Neural crest cell (in vitro differentiated cells): ENCODE measurements at regions not wholly inside any gene's neighbourhood (a gene's known extent, or its start where the extent isn't known, plus 50 kb on each side); places are given as distances from the start of the nearest gene placed in this dataset.

Experiments
- DNase-seq: peaks from one replicate; pipeline ENCODE4 v3.0.0; 2021; ENCODE audit warnings: low read depth, mixed read lengths, low spot score
- H3K27ac Mint-ChIP-seq: one replicate; pipeline ENCODE4 v1.8.0; 2021; ENCODE audit warnings: mild to moderate bottlenecking, mixed read lengths; ENCODE audit not compliant: unreplicated experiment
- H3K27me3 Mint-ChIP-seq: 2 replicates; pipeline ENCODE4 v1.8.0; 2021; ENCODE audit warnings: low read depth, mild to moderate bottlenecking, mixed read lengths
- H3K36me3 Mint-ChIP-seq: 2 replicates; pipeline ENCODE4 v1.8.0; 2021; ENCODE audit warnings: low read depth, mild to moderate bottlenecking, mixed read lengths
- H3K4me1 Mint-ChIP-seq: 2 replicates; pipeline ENCODE4 v1.8.0; 2021; ENCODE audit warnings: mixed read lengths
- H3K4me3 Mint-ChIP-seq: one replicate; pipeline ENCODE4 v1.8.0; 2021; ENCODE audit warnings: mild to moderate bottlenecking, mixed read lengths
- H3K9me3 Mint-ChIP-seq: 2 replicates; pipeline ENCODE4 v1.8.0; 2021; ENCODE audit warnings: mixed read lengths
- TF ChIP-seq, protein P1 (sequence below): fragments of 200-600 bp; sonication (generic); conservative IDR thresholded peaks from 2 replicates; pipeline ENCODE4 v1.5.0; 2021; ENCODE audit warnings: antibody characterized with exemption, mild to moderate bottlenecking

DNA sequence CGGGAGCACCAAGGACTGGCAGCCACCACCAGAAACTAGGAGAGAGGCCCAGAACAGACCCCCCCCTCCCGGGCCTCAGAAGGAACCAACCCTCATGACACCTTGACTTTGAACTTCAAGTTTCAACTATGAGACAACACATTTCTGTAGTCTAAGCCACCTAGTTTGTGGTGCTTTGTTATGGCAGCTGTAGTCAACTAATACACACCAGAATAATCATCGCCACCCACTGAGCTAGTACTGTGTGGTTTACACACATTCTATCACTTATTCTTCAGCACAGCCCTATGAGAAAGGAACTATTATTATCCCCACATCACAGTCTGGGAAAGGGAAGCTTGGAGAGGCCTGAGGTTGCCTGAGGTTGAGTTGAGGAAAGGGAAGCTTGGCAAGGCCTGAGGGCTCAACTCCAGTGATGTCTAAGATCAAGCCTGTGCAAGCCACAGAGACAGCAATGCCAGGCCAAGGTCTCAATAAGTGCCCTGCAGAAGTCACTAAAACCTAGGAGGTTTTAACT, 126.6 kb downstream of the FHDC1 start:
- H3K27ac Mint-ChIP-seq: no peak overlapping the region

GRCh38 chr4:153063490-153063889, 127.4 kb downstream of the FHDC1 start:
- Mint-ChIP-seq H3K27me3 (no peaks in the 10 kb centered on the region), H3K36me3 (no peaks in the 10 kb centered on the region), H3K4me3 (no peak overlapping the region), H3K9me3 (no peaks in the 10 kb centered on the region), H3K27ac (no peak overlapping the region), H3K4me1 (peaks cover 17% of the 10 kb centered on the region)
- no peak for DNase-seq
- TF ChIP-seq, protein P1, sequence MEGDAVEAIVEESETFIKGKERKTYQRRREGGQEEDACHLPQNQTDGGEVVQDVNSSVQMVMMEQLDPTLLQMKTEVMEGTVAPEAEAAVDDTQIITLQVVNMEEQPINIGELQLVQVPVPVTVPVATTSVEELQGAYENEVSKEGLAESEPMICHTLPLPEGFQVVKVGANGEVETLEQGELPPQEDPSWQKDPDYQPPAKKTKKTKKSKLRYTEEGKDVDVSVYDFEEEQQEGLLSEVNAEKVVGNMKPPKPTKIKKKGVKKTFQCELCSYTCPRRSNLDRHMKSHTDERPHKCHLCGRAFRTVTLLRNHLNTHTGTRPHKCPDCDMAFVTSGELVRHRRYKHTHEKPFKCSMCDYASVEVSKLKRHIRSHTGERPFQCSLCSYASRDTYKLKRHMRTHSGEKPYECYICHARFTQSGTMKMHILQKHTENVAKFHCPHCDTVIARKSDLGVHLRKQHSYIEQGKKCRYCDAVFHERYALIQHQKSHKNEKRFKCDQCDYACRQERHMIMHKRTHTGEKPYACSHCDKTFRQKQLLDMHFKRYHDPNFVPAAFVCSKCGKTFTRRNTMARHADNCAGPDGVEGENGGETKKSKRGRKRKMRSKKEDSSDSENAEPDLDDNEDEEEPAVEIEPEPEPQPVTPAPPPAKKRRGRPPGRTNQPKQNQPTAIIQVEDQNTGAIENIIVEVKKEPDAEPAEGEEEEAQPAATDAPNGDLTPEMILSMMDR: no peak

More for the DNA sequence above, 126.6 kb downstream of the FHDC1 start:
- Mint-ChIP-seq H3K4me3 (no peak overlapping the region), H3K36me3 (no peaks in the 10 kb centered on the region), H3K4me1 (peaks cover 12% of the 10 kb centered on the region), H3K27me3 (peaks cover 2% of the 10 kb centered on the region), H3K9me3 (no peaks in the 10 kb centered on the region)
- TF ChIP-seq, protein P1: no peak
- no peak for DNase-seq

DNA sequence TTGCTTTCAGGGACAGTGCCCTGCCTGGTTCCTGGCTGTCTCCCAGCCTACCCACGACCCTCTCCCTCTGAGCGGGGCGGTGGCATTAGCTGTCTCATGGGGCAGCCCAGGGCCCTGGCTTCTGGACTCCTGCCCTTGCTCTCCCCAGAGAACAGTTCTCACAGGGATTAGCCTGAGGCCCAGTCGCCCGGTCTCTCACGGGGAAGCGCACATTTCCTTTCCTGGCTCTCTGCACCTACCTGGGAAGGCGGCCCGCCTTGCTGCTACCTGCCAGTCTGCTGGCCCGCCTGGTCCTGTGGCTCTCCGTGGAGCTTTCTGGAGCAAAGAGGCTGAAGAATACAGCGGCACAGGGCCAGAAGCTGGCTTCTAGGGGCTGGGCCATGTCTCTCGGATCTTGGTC, 128.4 kb downstream of the FHDC1 start:
- H3K27me3 Mint-ChIP-seq: no peaks in the 10 kb centered on the region
- TF ChIP-seq, protein P1: no peak
- H3K4me3 Mint-ChIP-seq: no peak overlapping the region
- peaks cover 24% of the 10 kb centered on the region for H3K4me1 Mint-ChIP-seq
- H3K36me3 Mint-ChIP-seq: no peaks in the 10 kb centered on the region
- DNase-seq: no peak
- H3K9me3 Mint-ChIP-seq: no peaks in the 10 kb centered on the region
- H3K27ac Mint-ChIP-seq: no peak overlapping the region

DNA sequence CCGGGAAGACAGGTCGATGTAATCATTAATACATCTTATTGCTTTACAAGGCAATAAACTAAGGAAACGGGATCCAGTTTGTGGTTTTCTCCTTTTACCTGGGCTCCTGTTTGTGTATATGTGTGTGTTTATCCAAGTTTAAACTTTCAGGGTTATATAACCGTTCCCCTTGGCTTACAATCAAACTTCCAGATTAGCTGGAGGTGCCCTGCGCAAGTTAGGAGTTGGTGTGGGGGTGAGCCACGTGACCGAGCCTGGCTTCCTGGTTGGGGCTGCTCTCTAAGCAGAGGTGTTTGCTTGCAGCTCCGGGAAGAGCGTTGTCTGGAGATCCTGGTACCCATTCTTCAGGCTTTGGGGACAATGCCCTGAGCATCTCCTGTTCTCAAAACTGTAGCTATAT, 129.2 kb downstream of the FHDC1 start:
- Mint-ChIP-seq H3K4me3 (no peak overlapping the region), H3K27ac (no peak overlapping the region), H3K36me3 (no peaks in the 10 kb centered on the region), H3K4me1 (peaks cover 24% of the 10 kb centered on the region), H3K27me3 (no peaks in the 10 kb centered on the region), H3K9me3 (no peaks in the 10 kb centered on the region)
- TF ChIP-seq, protein P1: no peak
- DNase-seq: no peak

GRCh38 chr4:153067376-153067775, 131.3 kb downstream of the FHDC1 start:
- H3K4me1 Mint-ChIP-seq: peaks cover 32% of the 10 kb centered on the region

More at GRCh38 chr4:153067376-153067775, 131.3 kb downstream of the FHDC1 start:
- H3K27ac Mint-ChIP-seq: peak overlapping the region; percentile 9
- H3K4me3 Mint-ChIP-seq: no peak overlapping the region
- peaks cover 3% of the 10 kb centered on the region for H3K36me3 Mint-ChIP-seq
- H3K27me3 Mint-ChIP-seq: no peaks in the 10 kb centered on the region
- no peak for DNase-seq
- H3K9me3 Mint-ChIP-seq: peaks cover 2% of the 10 kb centered on the region
- TF ChIP-seq, protein P1: no peak
